ENCODE measurements at regions not wholly inside any gene's neighbourhood (a gene's known extent, or its start where the extent isn't known, plus 50 kb on each side); places are given as distances from the start of the nearest gene placed in this dataset.

GRCh38 chr6:8705435-8706020 is 270.2 kb upstream of the SLC35B3 start:
- no peak overlapping the region for H3K4me3 ChIP-seq (ENCODE audit: low read length)
- no peak overlapping the region for H3K27ac ChIP-seq (ENCODE audit: low read length)
- Mint-ChIP-seq H3K36me3 (no peaks in the 10 kb centered on the region), H3K4me3 (no peak overlapping the region), H3K27ac (no peak overlapping the region), H3K9me3 (peaks cover 6 to 7% of the 10 kb centered on the region in 2 donors), H3K4me1 (no peaks in the 10 kb centered on the region), H3K27me3 (ENCODE audit: low read depth in 2 of 2) (no peaks in the 10 kb centered on the region)
- no peaks in the 10 kb centered on the region for H3K9me3 ChIP-seq (ENCODE audit: control insufficient read depth, insufficient read depth, low read length)
- no peak for ATAC-seq
- 84% methylated on average over 2 of the region's 2 CpGs for WGBS (ENCODE audit: insufficient coverage)
- no peaks in the 10 kb centered on the region for H3K27me3 ChIP-seq (ENCODE audit: control insufficient read depth, insufficient read depth, low read length)
- no peaks in the 10 kb centered on the region for H3K4me1 ChIP-seq (ENCODE audit: control insufficient read depth, insufficient read depth, low read length)
- TF ChIP-seq, protein P1, sequence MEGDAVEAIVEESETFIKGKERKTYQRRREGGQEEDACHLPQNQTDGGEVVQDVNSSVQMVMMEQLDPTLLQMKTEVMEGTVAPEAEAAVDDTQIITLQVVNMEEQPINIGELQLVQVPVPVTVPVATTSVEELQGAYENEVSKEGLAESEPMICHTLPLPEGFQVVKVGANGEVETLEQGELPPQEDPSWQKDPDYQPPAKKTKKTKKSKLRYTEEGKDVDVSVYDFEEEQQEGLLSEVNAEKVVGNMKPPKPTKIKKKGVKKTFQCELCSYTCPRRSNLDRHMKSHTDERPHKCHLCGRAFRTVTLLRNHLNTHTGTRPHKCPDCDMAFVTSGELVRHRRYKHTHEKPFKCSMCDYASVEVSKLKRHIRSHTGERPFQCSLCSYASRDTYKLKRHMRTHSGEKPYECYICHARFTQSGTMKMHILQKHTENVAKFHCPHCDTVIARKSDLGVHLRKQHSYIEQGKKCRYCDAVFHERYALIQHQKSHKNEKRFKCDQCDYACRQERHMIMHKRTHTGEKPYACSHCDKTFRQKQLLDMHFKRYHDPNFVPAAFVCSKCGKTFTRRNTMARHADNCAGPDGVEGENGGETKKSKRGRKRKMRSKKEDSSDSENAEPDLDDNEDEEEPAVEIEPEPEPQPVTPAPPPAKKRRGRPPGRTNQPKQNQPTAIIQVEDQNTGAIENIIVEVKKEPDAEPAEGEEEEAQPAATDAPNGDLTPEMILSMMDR (IDR thresholded peaks at IDR 0.05): no peak
- intact Hi-C loops (cut with micrococcal nuclease): no loop called here
- no peaks in the 10 kb centered on the region for H3K36me3 ChIP-seq (ENCODE audit: control insufficient read depth, insufficient read depth, low read length)
- no peak for DNase-seq

DNA sequence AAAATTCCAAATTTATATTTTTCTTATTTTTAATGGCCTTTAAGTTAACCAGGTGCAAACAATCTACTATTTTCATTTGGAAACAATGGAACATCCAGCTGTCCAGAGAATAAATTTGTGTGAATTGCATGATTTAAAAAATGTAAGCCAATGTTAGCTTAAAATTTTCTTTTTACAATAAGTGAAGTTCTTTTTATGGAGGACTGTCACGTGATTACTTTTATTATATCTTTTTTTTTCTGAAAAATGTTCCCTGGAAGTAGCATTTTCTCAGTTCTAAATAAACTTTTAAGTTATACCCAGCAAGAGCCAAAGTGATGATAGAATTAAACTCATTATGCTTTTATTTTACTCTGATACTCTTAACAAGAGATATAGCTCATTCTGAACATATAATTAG is 267.7 kb upstream of the SLC35B3 start:
- Mint-ChIP-seq H3K27me3 (ENCODE audit: low read depth in 2 of 2) (no peaks in the 10 kb centered on the region), H3K27ac (no peak overlapping the region), H3K4me3 (no peak overlapping the region), H3K9me3 (peaks cover 6 to 7% of the 10 kb centered on the region in 2 donors), H3K4me1 (no peaks in the 10 kb centered on the region), H3K36me3 (no peaks in the 10 kb centered on the region)
- intact Hi-C loops (cut with micrococcal nuclease): no loop called here
- H3K27ac ChIP-seq (ENCODE audit: low read length): no peak overlapping the region
- no peaks in the 10 kb centered on the region for H3K27me3 ChIP-seq (ENCODE audit: control insufficient read depth, insufficient read depth, low read length)
- ATAC-seq: no peak
- no peaks in the 10 kb centered on the region for H3K36me3 ChIP-seq (ENCODE audit: control insufficient read depth, insufficient read depth, low read length)
- no peak overlapping the region for H3K4me3 ChIP-seq (ENCODE audit: low read length)
- H3K9me3 ChIP-seq (ENCODE audit: control insufficient read depth, insufficient read depth, low read length): no peaks in the 10 kb centered on the region
- DNase-seq: no peak
- TF ChIP-seq, protein P1 (IDR thresholded peaks at IDR 0.05): no peak
- WGBS (ENCODE audit: insufficient coverage): no CpG with 5 or more reads among the region's 1 CpG
- H3K4me1 ChIP-seq (ENCODE audit: control insufficient read depth, insufficient read depth, low read length): no peaks in the 10 kb centered on the region

GRCh38 chr6:8688821-8689220 is 253.5 kb upstream of the SLC35B3 start:
- Histone ChIP-seq H3K27ac (ENCODE audit: low read length) (no peak overlapping the region), H3K4me3 (ENCODE audit: low read length) (no peak overlapping the region), H3K9me3 (ENCODE audit: control insufficient read depth, insufficient read depth, low read length) (peaks cover 8% of the 10 kb centered on the region), H3K27me3 (ENCODE audit: control insufficient read depth, insufficient read depth, low read length) (no peaks in the 10 kb centered on the region), H3K36me3 (ENCODE audit: control insufficient read depth, insufficient read depth, low read length) (no peaks in the 10 kb centered on the region), H3K4me1 (ENCODE audit: control insufficient read depth, insufficient read depth, low read length) (no peaks in the 10 kb centered on the region)
- TF ChIP-seq, protein P1 (IDR thresholded peaks at IDR 0.05): no peak
- DNase-seq (no peak), ATAC-seq (no peak)
- peaks cover 10 to 21% of the 10 kb centered on the region in 2 donors for H3K9me3 Mint-ChIP-seq
- H3K4me3 Mint-ChIP-seq: no peak overlapping the region
- H3K27me3 Mint-ChIP-seq (ENCODE audit: low read depth in 2 of 2): no peaks in the 10 kb centered on the region
- intact Hi-C loops (cut with micrococcal nuclease): no loop called here
- H3K27ac Mint-ChIP-seq: no peak overlapping the region
- H3K36me3 Mint-ChIP-seq: peaks cover 4% of the 10 kb centered on the region
- 100% methylated on average over 1 of the region's 1 CpG for WGBS (ENCODE audit: insufficient coverage)
- no peaks in the 10 kb centered on the region for H3K4me1 Mint-ChIP-seq

- TF ChIP-seq, protein P1 (IDR thresholded peaks at IDR 0.05): no peak
- H3K4me3 ChIP-seq (ENCODE audit: low read length): no peak overlapping the region
- Mint-ChIP-seq H3K4me1 (no peaks in the 10 kb centered on the region), H3K27ac (no peak overlapping the region), H3K27me3 (ENCODE audit: low read depth in 2 of 2) (no peaks in the 10 kb centered on the region), H3K36me3 (no peaks in the 10 kb centered on the region), H3K9me3 (peaks cover 6 to 9% of the 10 kb centered on the region in 2 donors), H3K4me3 (no peak overlapping the region)
- no peaks in the 10 kb centered on the region for H3K27me3 ChIP-seq (ENCODE audit: control insufficient read depth, insufficient read depth, low read length)
- H3K27ac ChIP-seq (ENCODE audit: low read length): no peak overlapping the region
- 83% methylated on average over 3 of the region's 3 CpGs for WGBS (ENCODE audit: insufficient coverage)
- H3K4me1 ChIP-seq (ENCODE audit: control insufficient read depth, insufficient read depth, low read length): no peaks in the 10 kb centered on the region
- no peaks in the 10 kb centered on the region for H3K36me3 ChIP-seq (ENCODE audit: control insufficient read depth, insufficient read depth, low read length)
- intact Hi-C loops (cut with micrococcal nuclease): no loop called here
- no peaks in the 10 kb centered on the region for H3K9me3 ChIP-seq (ENCODE audit: control insufficient read depth, insufficient read depth, low read length)
- no peak for ATAC-seq
- DNase-seq: no peak
Observed at GRCh38 chr6:8686077-8686476, 250.7 kb upstream of the SLC35B3 start.

Measured in natural killer cell (primary cell).